BJ (cell line): ENCODE measurements at regions not wholly inside any gene's neighbourhood (a gene's known extent, or its start where the extent isn't known, plus 50 kb on each side); places are given as distances from the start of the nearest gene placed in this dataset.

ENCODE experiments used
- CTCF ChIA-PET: fragments of 350-600 bp; formaldehyde crosslinking; extraction: SDS; loops from one replicate; lab custom pipeline; 2021; ENCODE audit warnings: antibody characterized with exemption, inconsistent platforms; lab: Yijun Ruan, JAX
- POLR2A ChIA-PET: fragments of 300-600 bp; sonication (Branson Sonifier 250); formaldehyde crosslinking; extraction: SDS; loops from one replicate; lab custom pipeline; 2021; ENCODE audit warnings: antibody characterized with exemption; lab: Charles Lee
- DNase-seq: peaks from one replicate; pipeline ENCODE4 v3.0.0-alpha.2; 2011; ENCODE audit warnings: low read depth
- H3K27me3 ChIP-seq: 2 replicates; pipeline ENCODE4 v1.6.0; 2011; ENCODE audit warnings: low read length; ENCODE audit not compliant: control insufficient read depth, insufficient read depth
- H3K36me3 ChIP-seq: 2 replicates; pipeline ENCODE4 v1.5.1; 2011; ENCODE audit warnings: low read length; ENCODE audit not compliant: control insufficient read depth, insufficient read depth
- H3K4me3 ChIP-seq: 2 replicates; pipeline ENCODE4 v1.5.1; 2011; ENCODE audit warnings: low read depth, mild to moderate bottlenecking, control low read depth, low read length
- TF ChIP-seq, protein P1 (sequence below): IDR thresholded peaks from 2 replicates; pipeline ENCODE4 v1.5.1; 2011; ENCODE audit warnings: low read depth, mild to moderate bottlenecking, control low read depth, inconsistent platforms, low read length, moderate library complexity; ENCODE audit not compliant: insufficient read depth

GRCh38 chr4:126086041-126086440 lies 771.3 kb downstream of the FAT4 start:
- H3K36me3 ChIP-seq: no peaks in the 10 kb centered on the region
- no peak for DNase-seq
- H3K4me3 ChIP-seq: no peak overlapping the region
- no peaks in the 10 kb centered on the region for H3K27me3 ChIP-seq
- TF ChIP-seq, protein P1, sequence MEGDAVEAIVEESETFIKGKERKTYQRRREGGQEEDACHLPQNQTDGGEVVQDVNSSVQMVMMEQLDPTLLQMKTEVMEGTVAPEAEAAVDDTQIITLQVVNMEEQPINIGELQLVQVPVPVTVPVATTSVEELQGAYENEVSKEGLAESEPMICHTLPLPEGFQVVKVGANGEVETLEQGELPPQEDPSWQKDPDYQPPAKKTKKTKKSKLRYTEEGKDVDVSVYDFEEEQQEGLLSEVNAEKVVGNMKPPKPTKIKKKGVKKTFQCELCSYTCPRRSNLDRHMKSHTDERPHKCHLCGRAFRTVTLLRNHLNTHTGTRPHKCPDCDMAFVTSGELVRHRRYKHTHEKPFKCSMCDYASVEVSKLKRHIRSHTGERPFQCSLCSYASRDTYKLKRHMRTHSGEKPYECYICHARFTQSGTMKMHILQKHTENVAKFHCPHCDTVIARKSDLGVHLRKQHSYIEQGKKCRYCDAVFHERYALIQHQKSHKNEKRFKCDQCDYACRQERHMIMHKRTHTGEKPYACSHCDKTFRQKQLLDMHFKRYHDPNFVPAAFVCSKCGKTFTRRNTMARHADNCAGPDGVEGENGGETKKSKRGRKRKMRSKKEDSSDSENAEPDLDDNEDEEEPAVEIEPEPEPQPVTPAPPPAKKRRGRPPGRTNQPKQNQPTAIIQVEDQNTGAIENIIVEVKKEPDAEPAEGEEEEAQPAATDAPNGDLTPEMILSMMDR: no peak
- CTCF ChIA-PET: no interaction called here
- POLR2A ChIA-PET: no interaction called here

- no peaks in the 10 kb centered on the region for H3K27me3 ChIP-seq
- CTCF ChIA-PET: no interaction called here
- TF ChIP-seq, protein P1: no peak
- no peaks in the 10 kb centered on the region for H3K36me3 ChIP-seq
- H3K4me3 ChIP-seq: no peak overlapping the region
- POLR2A ChIA-PET: no interaction called here
- no peak for DNase-seq
Measured at GRCh38 chr4:126087101-126087500, 772.3 kb downstream of the FAT4 start.

- TF ChIP-seq, protein P1: no peak
- H3K4me3 ChIP-seq: no peak overlapping the region
- H3K36me3 ChIP-seq: no peaks in the 10 kb centered on the region
- DNase-seq: no peak
- no peaks in the 10 kb centered on the region for H3K27me3 ChIP-seq
- POLR2A ChIA-PET: no interaction called here
- CTCF ChIA-PET: interaction anchor here (2.4 kb wide), 1 partner anchor 10 kb away, joined by 6 read pairs; no protein-coding TSS in a partner anchor
Measured at GRCh38 chr4:126097155-126097799, 782.5 kb downstream of the FAT4 start.

DNA sequence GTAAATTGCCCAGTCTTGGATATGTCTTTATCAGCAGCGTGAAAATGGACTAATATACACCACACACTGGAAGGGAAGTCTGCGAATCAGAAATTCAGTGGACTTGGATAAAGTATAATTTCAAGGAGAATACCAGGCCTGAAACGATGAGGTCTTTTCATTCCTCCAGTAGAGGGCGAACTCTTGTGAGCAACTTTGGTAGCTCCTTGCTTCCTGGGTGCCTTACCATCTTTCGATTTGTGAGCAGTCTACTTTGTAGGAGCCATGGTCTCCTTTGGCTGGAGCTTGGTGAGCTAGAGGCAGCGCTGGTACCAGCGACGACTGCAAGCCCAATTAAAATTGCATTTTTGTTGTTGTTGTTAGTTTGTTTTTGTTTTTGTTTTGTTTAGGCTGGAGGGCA lies 791.9 kb downstream of the FAT4 start:
- TF ChIP-seq, protein P1: peak; percentile 20; the same call in 1 of the 2 replicates
- Histone ChIP-seq H3K36me3 (no peaks in the 10 kb centered on the region), H3K27me3 (no peaks in the 10 kb centered on the region), H3K4me3 (no peak overlapping the region)
- POLR2A ChIA-PET: no interaction called here
- CTCF ChIA-PET: interaction anchor here (1.8 kb wide), 1 partner anchor 9 kb away, joined by 6 read pairs; no protein-coding TSS in a partner anchor
- no peak for DNase-seq

GRCh38 chr4:126109836-126110235 lies 795.1 kb downstream of the FAT4 start:
- ChIA-PET POLR2A (no interaction called here), CTCF (no interaction called here)
- no peak for DNase-seq
- Histone ChIP-seq H3K36me3 (no peaks in the 10 kb centered on the region), H3K27me3 (no peaks in the 10 kb centered on the region), H3K4me3 (no peak overlapping the region)
- TF ChIP-seq, protein P1: no peak
